K562 (cell line): ENCODE measurements at regions not wholly inside any gene's neighbourhood (a gene's known extent, or its start where the extent isn't known, plus 50 kb on each side); places are given as distances from the start of the nearest gene placed in this dataset.
A peak's percentile ranks its signal among the peaks of the same experiment; 100 is the strongest.

Experiments used
- ATAC-seq: fragments of 200-7000 bp; cut with Tn5 transposase; 3 replicates; pipeline ENCODE4 v1.9.1; 2020; ENCODE audit warnings: moderate library complexity
- BruUV-seq: library from RNA; stranded (reverse); fragments of 400-500 nt; replicated peaks from 2 replicates; lab custom pipeline; 2021; lab: Mats Ljungman, UMichigan
- CTCF ChIA-PET: fragments of 300-600 bp; formaldehyde crosslinking; extraction: SDS; loops from one replicate; lab custom pipeline; 2021; ENCODE audit warnings: low intra/inter-chr PET ratio; lab: Yijun Ruan, JAX
- POLR2A ChIA-PET: fragments of 300-600, 350-650 bp; sonication (Branson Sonifier 250); formaldehyde crosslinking; extraction: SDS; loops from one replicate; lab custom pipeline; 2021; ENCODE audit warnings: antibody characterized with exemption, inconsistent platforms; lab: Yijun Ruan, JAX
- DNase-seq, 4 experiments: peaks; one replicate each; pipeline versions ENCODE4 v3.0.0 to v3.0.0-alpha.2; 2011 to 2018; ENCODE audit warnings: low spot score in 3 of 4, mixed read lengths in 3 of 4; ENCODE audit errors: extremely low read depth in 1 of 4
- FAIRE-seq: peaks from 2 replicates; lab custom pipeline; 2011; peaks lifted over from hg19 to GRCh38; lab: Jason Lieb, UNC
- H2AFZ ChIP-seq: 2 replicates; pipeline ENCODE4 v1.6.0; 2011; ENCODE audit warnings: low read depth, low read length, control low read depth, inconsistent platforms
- H3K27ac ChIP-seq: fragments of 200-600 bp; 3 replicates; pipeline ENCODE4 v1.8.0; 2011; ENCODE audit warnings: low read depth, mild to moderate bottlenecking, control low read depth, inconsistent platforms, low read length, moderate library complexity, mixed read lengths; ENCODE audit errors: extremely low read depth
- H3K27me3 ChIP-seq, 2 experiments: fragments of 300-600 bp in 1 of 2; 2 replicates in 1 of 2; 3 replicates in 1 of 2; pipeline versions ENCODE4 v1.6.0 to v1.8.0; 2011; ENCODE audit warnings: inconsistent platforms in 2 of 2, low read length in 2 of 2, mild to moderate bottlenecking in 1 of 2, mixed read lengths in 1 of 2, moderate library complexity in 1 of 2; ENCODE audit not compliant: control insufficient read depth in 2 of 2, insufficient read depth in 2 of 2
- H3K36me3 ChIP-seq: fragments of 300-600 bp; 3 replicates; pipeline ENCODE4 v1.8.0; 2011; ENCODE audit warnings: mild to moderate bottlenecking, low read length, inconsistent platforms; ENCODE audit not compliant: control insufficient read depth, insufficient read depth
- H3K4me1 ChIP-seq, 2 experiments: fragments of 200-600 bp in 1 of 2; replicated peaks in 1 of 2; 2 replicates in 1 of 2; 3 replicates in 1 of 2; pipeline versions ENCODE4 v1.5.1 to v1.8.0; 2011; ENCODE audit warnings: inconsistent platforms in 2 of 2, low read length in 2 of 2, mild to moderate bottlenecking in 1 of 2, mixed read lengths in 1 of 2, moderate library complexity in 1 of 2; ENCODE audit not compliant: control insufficient read depth in 2 of 2, insufficient read depth in 2 of 2
- H3K4me2 ChIP-seq: 2 replicates; pipeline ENCODE4 v1.6.1; 2011; ENCODE audit warnings: low read length, control low read depth, inconsistent platforms, mixed read lengths; ENCODE audit not compliant: insufficient read depth
- H3K4me3 ChIP-seq: fragments of 200-600 bp; sonication (generic), shearing (Covaris generic); 2 replicates; pipeline ENCODE4 v1.5.1; 2016; ENCODE audit warnings: control low read depth, inconsistent platforms
- H3K79me2 ChIP-seq: fragments of 200-600 bp; 3 replicates; pipeline ENCODE4 v1.8.0; 2011; ENCODE audit warnings: low read length, inconsistent platforms; ENCODE audit not compliant: control insufficient read depth, insufficient read depth
- H3K9ac ChIP-seq, 2 experiments: 2 replicates each; pipeline versions ENCODE4 v1.6.0 to v1.6.1; 2011; ENCODE audit warnings: low read depth in 2 of 2, low read length in 2 of 2, control low read depth in 1 of 2, inconsistent platforms in 1 of 2, mild to moderate bottlenecking in 1 of 2, mixed read lengths in 1 of 2; ENCODE audit not compliant: insufficient read depth in 1 of 2
- H3K9me1 ChIP-seq: one replicate; pipeline ENCODE4 v1.6.0; 2011; ENCODE audit warnings: inconsistent platforms, mild to moderate bottlenecking, low read length, moderate library complexity; ENCODE audit not compliant: control insufficient read depth, insufficient read depth
- H3K9me3 ChIP-seq: replicated peaks from 2 replicates; pipeline ENCODE4 v1.5.1; 2011; ENCODE audit warnings: low read depth, low read length, inconsistent platforms; ENCODE audit not compliant: control insufficient read depth, insufficient read depth
- H4K20me1 ChIP-seq: replicated peaks from 2 replicates; pipeline ENCODE4 v1.6.1; 2011; ENCODE audit warnings: low read length, inconsistent platforms, mixed read lengths; ENCODE audit not compliant: control insufficient read depth, insufficient read depth
- ATF7 ChIP-seq: fragments of 450-650 bp; IDR thresholded peaks from 2 replicates; pipeline ENCODE4 v1.7.1; 2014; ENCODE audit warnings: mild to moderate bottlenecking, moderate library complexity
- BRCA1 ChIP-seq, 2 experiments: fragments of 450-650 bp in 1 of 2; sonication (generic) in 1 of 2; formaldehyde crosslinking in 1 of 2; IDR thresholded peaks; 2 replicates each; pipeline versions ENCODE4 v1.5.0 to v1.6.1; 2017 to 2020; ENCODE audit warnings: mild to moderate bottlenecking in 1 of 2, missing genetic modification reagents in 1 of 2
- CBFA2T3 ChIP-seq: fragments of 450-650 bp; IDR thresholded peaks from 2 replicates; pipeline ENCODE4 v1.6.1; 2017
- CTBP1 ChIP-seq: fragments of 450-650 bp; IDR thresholded peaks from 2 replicates; pipeline ENCODE4 v1.6.1; 2016; ENCODE audit warnings: borderline replicate concordance
- E2F8 ChIP-seq: fragments of 450-650 bp; IDR thresholded peaks from 2 replicates; pipeline ENCODE4 v1.7.1; 2018; ENCODE audit warnings: mild to moderate bottlenecking, low read depth; ENCODE audit not compliant: partially characterized antibody
- EGR1 ChIP-seq: fragments of 450-650 bp; conservative IDR thresholded peaks from 2 replicates; pipeline ENCODE4 v1.6.1; 2017; ENCODE audit warnings: mild to moderate bottlenecking
- ELF4 ChIP-seq: fragments of 450-650 bp; formaldehyde crosslinking; IDR thresholded peaks from 2 replicates; pipeline ENCODE4 v1.4.0; 2022; ENCODE audit warnings: missing genetic modification characterization
- ETV5 ChIP-seq: sonication (generic); formaldehyde crosslinking; IDR thresholded peaks from 2 replicates; pipeline ENCODE4 v1.4.0; 2020; ENCODE audit warnings: low read depth, mild to moderate bottlenecking, missing genetic modification reagents
- GABPB1 ChIP-seq: sonication (generic); formaldehyde crosslinking; IDR thresholded peaks from 2 replicates; pipeline ENCODE4 v1.8.0; 2022; ENCODE audit warnings: mild to moderate bottlenecking, missing genetic modification reagents
- HDAC2 ChIP-seq: fragments of 450-650 bp; IDR thresholded peaks from 2 replicates; pipeline ENCODE4 v1.6.1; 2016; ENCODE audit warnings: mild to moderate bottlenecking
- JUND ChIP-seq, 2 experiments: IDR thresholded peaks; 2 replicates in 1 of 2; 3 replicates in 1 of 2; pipeline ENCODE4 v1.6.1; 2011; ENCODE audit warnings: borderline replicate concordance in 2 of 2, low read depth in 2 of 2, low read length in 2 of 2, improper control_type of control experiment in 1 of 2, missing biosample characterization in 1 of 2, missing genetic modification characterization in 1 of 2, missing genetic modification reagents in 1 of 2
- LEF1 ChIP-seq: fragments of 450-650 bp; IDR thresholded peaks from 2 replicates; pipeline ENCODE4 v1.6.1; 2016; ENCODE audit warnings: mild to moderate bottlenecking
- MAZ ChIP-seq, 2 experiments: fragments of 450-650 bp in 1 of 2; sonication (generic) in 1 of 2; formaldehyde crosslinking; IDR thresholded peaks in 1 of 2; conservative IDR thresholded peaks in 1 of 2; 2 replicates each; pipeline versions ENCODE4 v1.4.0 to v1.5.0; 2020; ENCODE audit warnings: mild to moderate bottlenecking in 1 of 2, missing genetic modification reagents in 1 of 2
- MCM7 ChIP-seq, 2 experiments: fragments of 450-650 bp; IDR thresholded peaks; 2 replicates each; pipeline ENCODE4 v1.6.1; 2016 to 2018
- NCOA6 ChIP-seq: fragments of 450-650 bp; IDR thresholded peaks from 2 replicates; pipeline ENCODE4 v1.6.1; 2017; ENCODE audit warnings: mild to moderate bottlenecking
- NFIX ChIP-seq: fragments of 250-450 bp; sonication (Bioruptor Pico); IDR thresholded peaks from 2 replicates; pipeline ENCODE4 v1.4.0; 2020; ENCODE audit warnings: low read depth, mild to moderate bottlenecking, moderate library complexity
- U2AF1 ChIP-seq: fragments of 200-400 bp; formaldehyde crosslinking; optimal IDR thresholded peaks from 2 replicates; pipeline ENCODE3; 2017; ENCODE audit warnings: mild to moderate bottlenecking, low read depth, low read length, moderate library complexity
- VEZF1 ChIP-seq: fragments of 200-800 bp; sonication (Bioruptor generic); IDR thresholded peaks from 2 replicates; pipeline ENCODE4 v1.6.1; 2017; ENCODE audit warnings: missing genetic modification characterization, missing compliant biosample characterization
- ZFPM2 ChIP-seq: fragments of 250-450 bp; sonication (Bioruptor Pico); IDR thresholded peaks from 2 replicates; pipeline ENCODE4 v1.5.1; 2022; ENCODE audit warnings: mild to moderate bottlenecking
- ZNF232 ChIP-seq: sonication (generic); formaldehyde crosslinking; IDR thresholded peaks from 2 replicates; pipeline ENCODE4 v1.8.0; 2022; ENCODE audit warnings: mild to moderate bottlenecking, missing genetic modification reagents
- WGBS: fragments of 100-300 bp; shearing (Covaris generic); methylation state at CpG from one replicate; pipeline ENCODE4 v1.1.6; 2016; ENCODE audit warnings: low coverage, mixed read lengths; ENCODE audit not compliant: insufficient coverage; ENCODE audit errors: missing lambda C conversion rate; 5-methylcytosine and 5-hydroxymethylcytosine counted together
- in situ Hi-C: fragments of 300-500 bp; cut with MboI; formaldehyde crosslinking; loops from 4 replicates; pipeline ENCODE4 v1.15.0; 2018; ENCODE audit warnings: inconsistent platforms, mixed read lengths
- intact Hi-C: fragments of 100-400 bp; cut with micrococcal nuclease; formaldehyde crosslinking; loops from 2 replicates; pipeline ENCODE4 v1.14.2; 2022

- no TSS peak for BruUV-seq
- WGBS = 37% methylated on average over 2 of the region's 2 CpGs
- Histone ChIP-seq H3K9ac (no peak overlapping the region), H3K4me2 (no peak overlapping the region; the same call in 1 of the 2 replicates), H3K27ac (no peak overlapping the region; the same call in 2 of the 3 replicates), H4K20me1 (no peaks in the 10 kb centered on the region), H2AFZ (no peak overlapping the region), H3K9me1 (no peaks in the 10 kb centered on the region), H3K79me2 (no peaks in the 10 kb centered on the region), H3K4me1 (peaks cover 0 to 47% of the 10 kb centered on the region in 2 experiments; a peak in 4 of 5 replicates), H3K4me3 (no peak overlapping the region), H3K27me3 (no peaks in the 10 kb centered on the region), H3K9me3 (no peaks in the 10 kb centered on the region), H3K36me3 (no peaks in the 10 kb centered on the region)
- in situ Hi-C loops = no loop called here
- intact Hi-C loops = no loop called here
- POLR2A ChIA-PET = interaction anchor here (0.8 kb wide), 1 partner anchor 12 kb away, joined by 3 read pairs; no protein-coding TSS in a partner anchor
- FAIRE-seq (peak; percentile 19), DNase-seq (peak in 1 of 4 experiments; percentile 31), ATAC-seq (peak; percentile 47)
- CTCF ChIA-PET = no interaction called here
- TF ChIP-seq CBFA2T3 (peak; percentile 47; the same call in 1 of the 2 replicates), CTBP1 (peak; percentile 49; the same call in 1 of the 2 replicates), MAZ (CRISPR knock-in tag; conservative IDR thresholded peaks at IDR 0.05 in 1 of 2, IDR thresholded peaks at IDR 0.05 in 1 of 2) (0 out of 4 replicates have a peak, but pooled peaks of 1 of the 2 experiments have one; percentile 27), GABPB1 (CRISPR knock-in tag) (no peak), ATF7 (0 out of 2 replicates have a peak, but pooled peaks have one; percentile 9), ELF4 (no peak), LEF1 (no peak; the same call in 1 of the 2 replicates), ZNF232 (no peak), VEZF1 (CRISPR knock-in tag) (0 out of 2 replicates have a peak, but pooled peaks have one; percentile 10), BRCA1 (IDR thresholded peaks at IDR 0.05) (no peak), BRCA1 (CRISPR knock-in tag; IDR thresholded peaks at IDR 0.05) (no peak), ETV5 (CRISPR knock-in tag) (no peak), JUND (IDR thresholded peaks at IDR 0.05; ENCODE audit: borderline replicate concordance, low read depth, low read length) (0 out of 2 replicates have a peak, but pooled peaks have one; percentile 4), JUND (tag; IDR thresholded peaks at IDR 0.05; ENCODE audit: borderline replicate concordance, low read depth, low read length) (no peak), HDAC2 (peak; percentile 23; the same call in 1 of the 2 replicates), ZFPM2 (CRISPR knock-in tag) (no peak), U2AF1 (no peak), NCOA6 (no peak), EGR1 (peak; percentile 88), MCM7 (IDR thresholded peaks at IDR 0.05) (no peak), E2F8 (no peak), NFIX (no peak)
Measured at GRCh38 chr12:46546634-46547273, 174.2 kb upstream of the SLC38A2 start.
